GM23338 (cell line): ENCODE measurements at regions not wholly inside any gene's neighbourhood (a gene's known extent, or its start where the extent isn't known, plus 50 kb on each side); places are given as distances from the start of the nearest gene placed in this dataset.

ENCODE experiments used
- ATAC-seq: fragments of 200-7000 bp; cut with Tn5 transposase; 3 replicates; pipeline ENCODE4 v1.9.1; 2020
- DNase-seq: peaks from one replicate; pipeline ENCODE4 v3.0.0-alpha.2; 2015; ENCODE audit warnings: low spot score
- H2AFZ ChIP-seq: fragments of 200-600 bp; sonication (generic); 2 replicates; pipeline ENCODE4 v1.8.0; 2016; ENCODE audit warnings: antibody characterized with exemption, mild to moderate bottlenecking, moderate library complexity
- H3F3A ChIP-seq: fragments of 200-600 bp; sonication (generic); replicated peaks from 2 replicates; pipeline ENCODE4 v1.8.0; 2017; ENCODE audit warnings: antibody characterized with exemption, mixed run types, low read depth
- H3K27ac ChIP-seq: fragments of 200-600 bp; sonication (generic); 2 replicates; pipeline ENCODE4 v1.6.1; 2016; ENCODE audit warnings: low read depth
- H3K27me3 ChIP-seq: fragments of 200-600 bp; sonication (generic); 2 replicates; pipeline ENCODE4 v1.8.0; 2016; ENCODE audit warnings: mild to moderate bottlenecking, mixed run types, moderate library complexity; ENCODE audit not compliant: insufficient read depth
- H3K36me3 ChIP-seq: fragments of 200-600 bp; sonication (generic); 2 replicates; pipeline ENCODE4 v1.8.0; 2016; ENCODE audit warnings: mild to moderate bottlenecking; ENCODE audit not compliant: insufficient read depth
- H3K4me1 ChIP-seq: fragments of 200-600 bp; sonication (generic); 2 replicates; pipeline ENCODE4 v1.8.0; 2016; ENCODE audit warnings: mild to moderate bottlenecking, moderate library complexity; ENCODE audit not compliant: insufficient read depth
- H3K4me2 ChIP-seq: fragments of 200-600 bp; sonication (generic); 2 replicates; pipeline ENCODE4 v1.7.1; 2017; ENCODE audit warnings: mixed run types
- H3K4me3 ChIP-seq: fragments of 200-600 bp; sonication (generic); 2 replicates; pipeline ENCODE4 v1.6.1; 2016; ENCODE audit warnings: mixed run types
- H3K79me2 ChIP-seq: fragments of 200-600 bp; sonication (generic); replicated peaks from 2 replicates; pipeline ENCODE4 v1.8.0; 2017; ENCODE audit warnings: mild to moderate bottlenecking; ENCODE audit not compliant: insufficient read depth
- H3K9me2 ChIP-seq: fragments of 200-600 bp; sonication (generic); 2 replicates; pipeline ENCODE4 v1.8.0; 2017; ENCODE audit not compliant: insufficient read depth
- H4K20me1 ChIP-seq: fragments of 200-600 bp; sonication (generic); replicated peaks from 2 replicates; pipeline ENCODE4 v1.8.0; 2017; ENCODE audit warnings: mild to moderate bottlenecking; ENCODE audit not compliant: insufficient read depth
- H3K27ac Mint-ChIP-seq: 2 replicates; pipeline ENCODE4 v1.8.0; 2020; ENCODE audit warnings: inconsistent platforms, mild to moderate bottlenecking, moderate library complexity, mixed read lengths
- H3K27me3 Mint-ChIP-seq: 3 replicates; pipeline ENCODE4 v1.8.0; 2022; ENCODE audit warnings: low read depth, mild to moderate bottlenecking, moderate library complexity, mixed read lengths, inconsistent platforms; ENCODE audit not compliant: insufficient read depth, poor library complexity
- H3K36me3 Mint-ChIP-seq: 3 replicates; pipeline ENCODE4 v1.8.0; 2021; ENCODE audit warnings: low read depth, mild to moderate bottlenecking, inconsistent platforms, moderate library complexity, mixed read lengths
- H3K4me1 Mint-ChIP-seq: 3 replicates; pipeline ENCODE4 v1.8.0; 2020; ENCODE audit warnings: mild to moderate bottlenecking, inconsistent platforms, mixed read lengths
- H3K4me3 Mint-ChIP-seq: 3 replicates; pipeline ENCODE4 v1.8.0; 2021; ENCODE audit warnings: moderate library complexity, mild to moderate bottlenecking, inconsistent platforms, mixed read lengths
- H3K9me3 Mint-ChIP-seq: 3 replicates; pipeline ENCODE4 v1.8.0; 2020; ENCODE audit warnings: moderate library complexity, mild to moderate bottlenecking, inconsistent platforms, mixed read lengths
- CREB1 ChIP-seq: fragments of 250-450 bp; sonication (Bioruptor Pico); IDR thresholded peaks from 2 replicates; pipeline ENCODE4 v1.5.0; 2020; ENCODE audit warnings: low read depth, mild to moderate bottlenecking, moderate library complexity
- EZH2 ChIP-seq: fragments of 200-600 bp; sonication (generic); IDR thresholded peaks from one replicate; pipeline ENCODE4 v1.8.0; 2017; ENCODE audit warnings: antibody characterized with exemption, mild to moderate bottlenecking, low read depth; ENCODE audit not compliant: unreplicated experiment
- EZH2phosphoT487 ChIP-seq: fragments of 200-600 bp; sonication (generic); IDR thresholded peaks from one replicate; pipeline ENCODE4 v1.8.1; 2018; ENCODE audit warnings: antibody characterized with exemption; ENCODE audit not compliant: unreplicated experiment
- JUNB ChIP-seq: IDR thresholded peaks from one replicate; pipeline ENCODE4 v1.6.1; 2016; ENCODE audit warnings: antibody characterized with exemption; ENCODE audit not compliant: unreplicated experiment
- NANOG ChIP-seq: IDR thresholded peaks from 2 replicates; pipeline ENCODE4 v1.6.1; 2016; ENCODE audit warnings: antibody characterized with exemption, borderline replicate concordance
- POLR2AphosphoS5 ChIP-seq: IDR thresholded peaks from 2 replicates; pipeline ENCODE4 v1.6.1; 2016; ENCODE audit warnings: antibody characterized with exemption, low read depth
- STAT1 ChIP-seq: IDR thresholded peaks from one replicate; pipeline ENCODE4 v1.6.1; 2016; ENCODE audit warnings: antibody characterized with exemption; ENCODE audit not compliant: unreplicated experiment
- ZNF114 ChIP-seq: fragments of 250-450 bp; sonication (Bioruptor Pico); IDR thresholded peaks from 2 replicates; pipeline ENCODE4 v1.5.0; 2020; ENCODE audit warnings: mild to moderate bottlenecking, moderate library complexity
- ZNF331 ChIP-seq: fragments of 250-450 bp; sonication (Bioruptor Pico); IDR thresholded peaks from 2 replicates; pipeline ENCODE4 v1.5.0; 2020; ENCODE audit warnings: low read depth, mild to moderate bottlenecking, moderate library complexity
- TF ChIP-seq, protein P1 (sequence below): fragments of 250-450 bp; sonication (Bioruptor Pico); IDR thresholded peaks from 2 replicates; pipeline ENCODE4 v1.5.0; 2020; ENCODE audit warnings: mild to moderate bottlenecking, moderate library complexity
- TF ChIP-seq, protein P2 (sequence below): IDR thresholded peaks from one replicate; pipeline ENCODE4 v1.6.1; 2018; ENCODE audit warnings: antibody characterized with exemption; ENCODE audit not compliant: unreplicated experiment
- TF ChIP-seq, protein P3 (sequence below): IDR thresholded peaks from 2 replicates; pipeline ENCODE4 v1.6.1; 2016; ENCODE audit warnings: antibody characterized with exemption
- TF ChIP-seq, protein P4 (sequence below), 2 experiments: fragments of 200-600 bp in 1 of 2; sonication (generic) in 1 of 2; conservative IDR thresholded peaks; 2 replicates each; pipeline versions ENCODE4 v1.5.1 to v1.6.1; 2016 to 2017; ENCODE audit warnings: antibody characterized with exemption in 2 of 2, low read depth in 2 of 2, mild to moderate bottlenecking in 2 of 2, moderate library complexity in 1 of 2

DNA sequence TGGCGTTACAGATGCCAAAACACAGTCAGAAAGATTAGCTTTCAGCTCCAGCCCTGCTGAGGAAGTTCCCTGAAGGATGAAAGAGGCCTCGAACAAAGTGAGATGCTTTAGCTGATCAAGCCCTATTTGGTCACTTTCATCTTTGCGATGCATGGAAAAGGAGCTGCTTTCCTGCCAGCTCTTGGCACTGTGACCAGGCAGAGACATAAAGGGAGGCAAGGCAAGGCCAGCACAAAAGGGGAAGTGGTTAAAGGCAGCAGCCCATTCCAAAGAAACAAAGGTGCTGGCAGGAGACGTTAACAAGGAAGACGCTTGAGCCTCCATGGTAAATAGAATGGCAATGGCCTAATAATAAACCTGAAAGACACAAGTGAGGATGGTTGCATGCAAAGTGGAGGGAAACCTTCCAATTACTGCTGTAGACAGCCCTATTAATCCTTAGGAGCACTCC, 617.1 kb upstream of the INTU start:
- no peaks in the 10 kb centered on the region for H3K79me2 ChIP-seq
- no peaks in the 10 kb centered on the region for H3F3A ChIP-seq
- ATAC-seq (peak; percentile 68), DNase-seq (peak; percentile 17)
- H3K27me3 ChIP-seq: no peaks in the 10 kb centered on the region
- no peaks in the 10 kb centered on the region for H3K36me3 ChIP-seq
- Mint-ChIP-seq H3K4me1 (peaks cover 9% of the 10 kb centered on the region), H3K4me3 (no peak overlapping the region), H3K9me3 (no peaks in the 10 kb centered on the region; the same call in 2 of the 3 replicates), H3K36me3 (no peaks in the 10 kb centered on the region), H3K27me3 (peaks cover 3% of the 10 kb centered on the region), H3K27ac (no peak overlapping the region)
- H3K4me3 ChIP-seq: no peak overlapping the region
- H2AFZ ChIP-seq: peak overlapping the region; percentile 75; the same call in 1 of the 2 replicates
- peaks cover 11% of the 10 kb centered on the region for H3K4me1 ChIP-seq
- H4K20me1 ChIP-seq: no peaks in the 10 kb centered on the region
- no peak for TF ChIP-seq EZH2phosphoT487
- no peak for TF ChIP-seq ZNF331
- TF ChIP-seq, protein P1, sequence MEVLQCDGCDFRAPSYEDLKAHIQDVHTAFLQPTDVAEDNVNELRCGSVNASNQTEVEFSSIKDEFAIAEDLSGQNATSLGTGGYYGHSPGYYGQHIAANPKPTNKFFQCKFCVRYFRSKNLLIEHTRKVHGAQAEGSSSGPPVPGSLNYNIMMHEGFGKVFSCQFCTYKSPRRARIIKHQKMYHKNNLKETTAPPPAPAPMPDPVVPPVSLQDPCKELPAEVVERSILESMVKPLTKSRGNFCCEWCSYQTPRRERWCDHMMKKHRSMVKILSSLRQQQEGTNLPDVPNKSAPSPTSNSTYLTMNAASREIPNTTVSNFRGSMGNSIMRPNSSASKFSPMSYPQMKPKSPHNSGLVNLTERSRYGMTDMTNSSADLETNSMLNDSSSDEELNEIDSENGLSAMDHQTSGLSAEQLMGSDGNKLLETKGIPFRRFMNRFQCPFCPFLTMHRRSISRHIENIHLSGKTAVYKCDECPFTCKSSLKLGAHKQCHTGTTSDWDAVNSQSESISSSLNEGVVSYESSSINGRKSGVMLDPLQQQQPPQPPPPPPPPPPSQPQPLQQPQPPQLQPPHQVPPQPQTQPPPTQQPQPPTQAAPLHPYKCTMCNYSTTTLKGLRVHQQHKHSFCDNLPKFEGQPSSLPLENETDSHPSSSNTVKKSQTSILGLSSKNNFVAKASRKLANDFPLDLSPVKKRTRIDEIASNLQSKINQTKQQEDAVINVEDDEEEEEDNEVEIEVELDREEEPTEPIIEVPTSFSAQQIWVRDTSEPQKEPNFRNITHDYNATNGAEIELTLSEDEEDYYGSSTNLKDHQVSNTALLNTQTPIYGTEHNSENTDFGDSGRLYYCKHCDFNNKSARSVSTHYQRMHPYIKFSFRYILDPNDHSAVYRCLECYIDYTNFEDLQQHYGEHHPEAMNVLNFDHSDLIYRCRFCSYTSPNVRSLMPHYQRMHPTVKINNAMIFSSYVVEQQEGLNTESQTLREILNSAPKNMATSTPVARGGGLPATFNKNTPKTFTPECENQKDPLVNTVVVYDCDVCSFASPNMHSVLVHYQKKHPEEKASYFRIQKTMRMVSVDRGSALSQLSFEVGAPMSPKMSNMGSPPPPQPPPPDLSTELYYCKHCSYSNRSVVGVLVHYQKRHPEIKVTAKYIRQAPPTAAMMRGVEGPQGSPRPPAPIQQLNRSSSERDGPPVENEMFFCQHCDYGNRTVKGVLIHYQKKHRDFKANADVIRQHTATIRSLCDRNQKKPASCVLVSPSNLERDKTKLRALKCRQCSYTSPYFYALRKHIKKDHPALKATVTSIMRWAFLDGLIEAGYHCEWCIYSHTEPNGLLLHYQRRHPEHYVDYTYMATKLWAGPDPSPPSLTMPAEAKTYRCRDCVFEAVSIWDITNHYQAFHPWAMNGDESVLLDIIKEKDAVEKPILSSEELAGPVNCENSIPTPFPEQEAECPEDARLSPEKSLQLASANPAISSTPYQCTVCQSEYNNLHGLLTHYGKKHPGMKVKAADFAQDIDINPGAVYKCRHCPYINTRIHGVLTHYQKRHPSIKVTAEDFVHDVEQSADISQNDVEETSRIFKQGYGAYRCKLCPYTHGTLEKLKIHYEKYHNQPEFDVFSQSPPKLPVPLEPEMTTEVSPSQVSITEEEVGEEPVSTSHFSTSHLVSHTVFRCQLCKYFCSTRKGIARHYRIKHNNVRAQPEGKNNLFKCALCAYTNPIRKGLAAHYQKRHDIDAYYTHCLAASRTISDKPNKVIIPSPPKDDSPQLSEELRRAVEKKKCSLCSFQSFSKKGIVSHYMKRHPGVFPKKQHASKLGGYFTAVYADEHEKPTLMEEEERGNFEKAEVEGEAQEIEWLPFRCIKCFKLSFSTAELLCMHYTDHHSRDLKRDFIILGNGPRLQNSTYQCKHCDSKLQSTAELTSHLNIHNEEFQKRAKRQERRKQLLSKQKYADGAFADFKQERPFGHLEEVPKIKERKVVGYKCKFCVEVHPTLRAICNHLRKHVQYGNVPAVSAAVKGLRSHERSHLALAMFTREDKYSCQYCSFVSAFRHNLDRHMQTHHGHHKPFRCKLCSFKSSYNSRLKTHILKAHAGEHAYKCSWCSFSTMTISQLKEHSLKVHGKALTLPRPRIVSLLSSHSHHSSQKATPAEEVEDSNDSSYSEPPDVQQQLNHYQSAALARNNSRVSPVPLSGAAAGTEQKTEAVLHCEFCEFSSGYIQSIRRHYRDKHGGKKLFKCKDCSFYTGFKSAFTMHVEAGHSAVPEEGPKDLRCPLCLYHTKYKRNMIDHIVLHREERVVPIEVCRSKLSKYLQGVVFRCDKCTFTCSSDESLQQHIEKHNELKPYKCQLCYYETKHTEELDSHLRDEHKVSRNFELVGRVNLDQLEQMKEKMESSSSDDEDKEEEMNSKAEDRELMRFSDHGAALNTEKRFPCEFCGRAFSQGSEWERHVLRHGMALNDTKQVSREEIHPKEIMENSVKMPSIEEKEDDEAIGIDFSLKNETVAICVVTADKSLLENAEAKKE (CRISPR knock-in tag): no peak
- TF ChIP-seq, protein P2, sequence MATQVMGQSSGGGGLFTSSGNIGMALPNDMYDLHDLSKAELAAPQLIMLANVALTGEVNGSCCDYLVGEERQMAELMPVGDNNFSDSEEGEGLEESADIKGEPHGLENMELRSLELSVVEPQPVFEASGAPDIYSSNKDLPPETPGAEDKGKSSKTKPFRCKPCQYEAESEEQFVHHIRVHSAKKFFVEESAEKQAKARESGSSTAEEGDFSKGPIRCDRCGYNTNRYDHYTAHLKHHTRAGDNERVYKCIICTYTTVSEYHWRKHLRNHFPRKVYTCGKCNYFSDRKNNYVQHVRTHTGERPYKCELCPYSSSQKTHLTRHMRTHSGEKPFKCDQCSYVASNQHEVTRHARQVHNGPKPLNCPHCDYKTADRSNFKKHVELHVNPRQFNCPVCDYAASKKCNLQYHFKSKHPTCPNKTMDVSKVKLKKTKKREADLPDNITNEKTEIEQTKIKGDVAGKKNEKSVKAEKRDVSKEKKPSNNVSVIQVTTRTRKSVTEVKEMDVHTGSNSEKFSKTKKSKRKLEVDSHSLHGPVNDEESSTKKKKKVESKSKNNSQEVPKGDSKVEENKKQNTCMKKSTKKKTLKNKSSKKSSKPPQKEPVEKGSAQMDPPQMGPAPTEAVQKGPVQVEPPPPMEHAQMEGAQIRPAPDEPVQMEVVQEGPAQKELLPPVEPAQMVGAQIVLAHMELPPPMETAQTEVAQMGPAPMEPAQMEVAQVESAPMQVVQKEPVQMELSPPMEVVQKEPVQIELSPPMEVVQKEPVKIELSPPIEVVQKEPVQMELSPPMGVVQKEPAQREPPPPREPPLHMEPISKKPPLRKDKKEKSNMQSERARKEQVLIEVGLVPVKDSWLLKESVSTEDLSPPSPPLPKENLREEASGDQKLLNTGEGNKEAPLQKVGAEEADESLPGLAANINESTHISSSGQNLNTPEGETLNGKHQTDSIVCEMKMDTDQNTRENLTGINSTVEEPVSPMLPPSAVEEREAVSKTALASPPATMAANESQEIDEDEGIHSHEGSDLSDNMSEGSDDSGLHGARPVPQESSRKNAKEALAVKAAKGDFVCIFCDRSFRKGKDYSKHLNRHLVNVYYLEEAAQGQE: no peak
- TF ChIP-seq, protein P3, sequence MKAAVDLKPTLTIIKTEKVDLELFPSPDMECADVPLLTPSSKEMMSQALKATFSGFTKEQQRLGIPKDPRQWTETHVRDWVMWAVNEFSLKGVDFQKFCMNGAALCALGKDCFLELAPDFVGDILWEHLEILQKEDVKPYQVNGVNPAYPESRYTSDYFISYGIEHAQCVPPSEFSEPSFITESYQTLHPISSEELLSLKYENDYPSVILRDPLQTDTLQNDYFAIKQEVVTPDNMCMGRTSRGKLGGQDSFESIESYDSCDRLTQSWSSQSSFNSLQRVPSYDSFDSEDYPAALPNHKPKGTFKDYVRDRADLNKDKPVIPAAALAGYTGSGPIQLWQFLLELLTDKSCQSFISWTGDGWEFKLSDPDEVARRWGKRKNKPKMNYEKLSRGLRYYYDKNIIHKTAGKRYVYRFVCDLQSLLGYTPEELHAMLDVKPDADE: no peak
- no peak for TF ChIP-seq POLR2AphosphoS5
- TF ChIP-seq CREB1 (CRISPR knock-in tag): no peak
- TF ChIP-seq JUNB: no peak
- TF ChIP-seq, protein P4, sequence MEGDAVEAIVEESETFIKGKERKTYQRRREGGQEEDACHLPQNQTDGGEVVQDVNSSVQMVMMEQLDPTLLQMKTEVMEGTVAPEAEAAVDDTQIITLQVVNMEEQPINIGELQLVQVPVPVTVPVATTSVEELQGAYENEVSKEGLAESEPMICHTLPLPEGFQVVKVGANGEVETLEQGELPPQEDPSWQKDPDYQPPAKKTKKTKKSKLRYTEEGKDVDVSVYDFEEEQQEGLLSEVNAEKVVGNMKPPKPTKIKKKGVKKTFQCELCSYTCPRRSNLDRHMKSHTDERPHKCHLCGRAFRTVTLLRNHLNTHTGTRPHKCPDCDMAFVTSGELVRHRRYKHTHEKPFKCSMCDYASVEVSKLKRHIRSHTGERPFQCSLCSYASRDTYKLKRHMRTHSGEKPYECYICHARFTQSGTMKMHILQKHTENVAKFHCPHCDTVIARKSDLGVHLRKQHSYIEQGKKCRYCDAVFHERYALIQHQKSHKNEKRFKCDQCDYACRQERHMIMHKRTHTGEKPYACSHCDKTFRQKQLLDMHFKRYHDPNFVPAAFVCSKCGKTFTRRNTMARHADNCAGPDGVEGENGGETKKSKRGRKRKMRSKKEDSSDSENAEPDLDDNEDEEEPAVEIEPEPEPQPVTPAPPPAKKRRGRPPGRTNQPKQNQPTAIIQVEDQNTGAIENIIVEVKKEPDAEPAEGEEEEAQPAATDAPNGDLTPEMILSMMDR (conservative IDR thresholded peaks at IDR 0.05; ENCODE audit: low read depth in 2 of 2): no peak
- no peak for TF ChIP-seq EZH2
- no peak for TF ChIP-seq STAT1
- TF ChIP-seq NANOG: no peak
- no peak for TF ChIP-seq ZNF114 (CRISPR knock-in tag)
- no peaks in the 10 kb centered on the region for H3K9me2 ChIP-seq
- 0 out of 2 replicates have a peak overlapping the region, but pooled peaks have one; percentile 3 for H3K27ac ChIP-seq
- H3K4me2 ChIP-seq: no peak overlapping the region
